Skeletal muscle cell (primary cell): ENCODE measurements at regions not wholly inside any gene's neighbourhood (a gene's known extent, or its start where the extent isn't known, plus 50 kb on each side); places are given as distances from the start of the nearest gene placed in this dataset.

ENCODE experiments used
- DNase-seq: peaks from one replicate; pipeline ENCODE4 v3.0.0-alpha.2; 2010; ENCODE audit warnings: low read depth
- H3K4me3 ChIP-seq: 2 replicates; pipeline ENCODE4 v1.5.1; 2011; ENCODE audit warnings: low read depth, mild to moderate bottlenecking, control low read depth, low read length, moderate library complexity

DNA sequence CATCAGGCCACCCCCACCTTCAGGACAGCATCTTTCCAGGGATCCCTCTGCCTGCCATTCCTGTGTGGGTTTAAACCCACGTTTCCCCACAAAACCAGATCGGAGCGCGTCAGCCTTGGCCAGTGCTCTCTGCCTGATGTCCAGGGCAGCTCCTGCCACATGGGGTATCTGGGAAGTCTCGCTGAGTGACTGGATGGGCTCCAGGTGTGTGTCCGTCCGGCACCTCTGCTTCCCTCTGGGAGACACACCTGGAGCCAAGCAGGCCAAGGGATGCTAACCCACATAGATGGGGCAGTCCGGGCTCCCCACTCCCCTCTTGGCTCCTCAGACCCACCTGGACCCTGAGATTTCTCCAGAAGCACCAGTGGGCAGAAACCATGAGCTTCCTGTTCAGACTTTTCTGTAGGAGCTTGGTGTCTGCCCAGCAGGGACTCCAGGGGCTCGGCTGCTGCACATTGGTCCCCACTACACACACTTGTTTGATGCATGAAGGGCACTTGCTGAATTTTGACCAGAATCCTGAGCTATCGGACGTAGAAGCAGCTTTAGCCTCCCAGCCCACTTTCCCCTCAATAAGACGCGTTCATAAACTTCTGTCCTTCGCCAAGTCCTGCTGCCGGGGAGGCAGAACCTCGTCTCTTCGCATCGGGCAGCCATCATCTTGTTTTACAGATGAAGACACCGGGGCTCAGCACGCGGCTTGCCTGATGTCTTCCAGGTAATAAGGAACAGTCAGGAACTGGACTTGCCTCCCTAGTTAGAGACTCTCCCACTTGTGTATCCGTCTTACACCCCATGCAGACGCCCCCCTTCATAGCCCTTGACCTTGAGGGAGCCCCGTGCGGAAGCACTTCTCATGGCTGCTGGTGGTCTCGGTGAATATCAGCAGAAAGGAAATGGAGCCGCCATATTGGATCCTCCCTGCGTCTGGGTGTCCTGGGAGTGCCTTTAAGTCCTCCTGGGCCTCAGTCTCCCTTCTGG is 91.6 kb upstream of the ZNF469 start:
- no peak overlapping the region for H3K4me3 ChIP-seq
- DNase-seq, result no peak

GRCh38 chr16:88292007-88292970 is 90.5 kb upstream of the ZNF469 start:
- DNase-seq, result no peak

DNA sequence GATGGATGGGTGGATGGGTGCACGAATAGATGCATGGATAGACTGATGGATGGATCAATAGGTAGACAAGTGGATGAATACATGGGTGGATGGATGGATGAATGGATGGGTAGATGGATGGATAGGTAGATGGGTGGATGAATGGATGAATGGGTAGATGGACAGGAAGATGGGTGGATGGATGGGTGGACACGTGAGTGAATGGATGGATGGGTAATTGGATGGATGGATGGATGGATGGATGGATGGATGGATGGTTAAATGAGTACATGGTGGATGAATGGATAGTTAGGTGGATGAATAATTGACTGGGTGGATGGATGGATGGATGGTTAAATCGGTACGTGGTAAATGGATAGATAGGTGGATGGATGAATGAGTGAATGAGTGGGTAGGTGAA is 89.7 kb upstream of the ZNF469 start:
- DNase-seq, result no peak
- H3K4me3 ChIP-seq, result no peak overlapping the region

More at GRCh38 chr16:88292007-88292970, 90.5 kb upstream of the ZNF469 start:
- no peak overlapping the region for H3K4me3 ChIP-seq

GRCh38 chr16:88295671-88296436 is 86.9 kb upstream of the ZNF469 start:
- DNase-seq, result no peak
- H3K4me3 ChIP-seq, result no peak overlapping the region

GRCh38 chr16:88296437-88297177 is 86.2 kb upstream of the ZNF469 start:
- DNase-seq, result no peak
- H3K4me3 ChIP-seq, result no peak overlapping the region

DNA sequence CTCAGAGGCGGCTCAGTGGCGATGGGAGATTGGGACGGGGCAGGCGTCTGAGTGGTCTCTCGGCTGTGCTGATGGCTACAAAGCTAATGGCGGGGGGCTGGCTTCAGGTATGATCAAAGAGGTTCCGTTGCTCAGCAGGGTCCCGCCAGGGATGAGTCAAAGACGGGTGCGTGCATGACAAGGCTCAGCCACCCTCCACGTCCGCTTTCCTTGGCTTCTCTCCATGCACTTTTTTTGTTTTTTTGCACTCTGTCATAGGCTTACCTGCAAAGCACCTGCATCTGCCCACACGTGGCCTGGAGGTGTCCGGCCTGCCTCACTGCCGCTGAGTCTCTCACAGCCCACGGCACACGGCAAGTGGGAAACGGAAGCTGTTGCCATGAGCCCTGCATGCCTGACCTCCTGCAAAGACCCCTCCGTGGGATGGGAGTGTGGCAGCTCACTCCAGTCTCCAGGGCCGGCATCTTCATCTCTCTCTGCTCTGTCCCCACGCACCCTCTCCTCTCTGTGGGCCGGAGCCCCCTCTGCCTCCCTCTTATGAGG is 85.5 kb upstream of the ZNF469 start:
- H3K4me3 ChIP-seq, result no peak overlapping the region
- DNase-seq, result no peak

DNA sequence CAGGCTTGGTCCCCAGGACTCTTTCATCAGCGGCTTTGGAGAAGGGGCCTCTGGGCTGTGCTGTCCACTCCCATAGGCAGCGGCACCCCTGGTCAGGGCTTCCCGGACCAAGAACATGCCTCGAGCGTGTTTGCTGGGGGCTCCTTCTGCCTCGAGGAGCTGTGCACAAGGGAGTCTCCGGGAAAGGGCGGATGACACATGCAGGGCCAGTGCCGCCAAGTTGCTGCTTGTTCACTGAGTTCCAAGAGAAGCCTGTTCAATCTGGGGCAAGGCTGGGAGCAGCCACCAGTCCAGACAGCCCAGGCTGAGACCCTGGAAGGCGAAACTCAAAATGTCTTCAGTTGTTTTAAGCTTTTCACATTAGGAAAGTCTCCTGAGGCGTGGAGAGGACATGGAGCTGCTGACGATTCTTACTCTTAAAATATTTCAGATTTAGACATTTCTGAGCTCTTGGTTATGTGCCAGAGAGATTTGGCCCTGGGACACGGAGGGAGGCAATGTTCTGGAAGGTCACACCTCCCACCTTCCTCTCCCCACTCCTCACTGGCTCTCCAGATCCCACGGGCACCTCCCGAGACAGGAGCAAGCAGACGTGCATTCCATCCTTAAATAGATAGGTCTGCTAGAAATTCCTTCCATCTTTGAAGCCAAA is 84.5 kb upstream of the ZNF469 start:
- DNase-seq, result no peak
- H3K4me3 ChIP-seq, result no peak overlapping the region

DNA sequence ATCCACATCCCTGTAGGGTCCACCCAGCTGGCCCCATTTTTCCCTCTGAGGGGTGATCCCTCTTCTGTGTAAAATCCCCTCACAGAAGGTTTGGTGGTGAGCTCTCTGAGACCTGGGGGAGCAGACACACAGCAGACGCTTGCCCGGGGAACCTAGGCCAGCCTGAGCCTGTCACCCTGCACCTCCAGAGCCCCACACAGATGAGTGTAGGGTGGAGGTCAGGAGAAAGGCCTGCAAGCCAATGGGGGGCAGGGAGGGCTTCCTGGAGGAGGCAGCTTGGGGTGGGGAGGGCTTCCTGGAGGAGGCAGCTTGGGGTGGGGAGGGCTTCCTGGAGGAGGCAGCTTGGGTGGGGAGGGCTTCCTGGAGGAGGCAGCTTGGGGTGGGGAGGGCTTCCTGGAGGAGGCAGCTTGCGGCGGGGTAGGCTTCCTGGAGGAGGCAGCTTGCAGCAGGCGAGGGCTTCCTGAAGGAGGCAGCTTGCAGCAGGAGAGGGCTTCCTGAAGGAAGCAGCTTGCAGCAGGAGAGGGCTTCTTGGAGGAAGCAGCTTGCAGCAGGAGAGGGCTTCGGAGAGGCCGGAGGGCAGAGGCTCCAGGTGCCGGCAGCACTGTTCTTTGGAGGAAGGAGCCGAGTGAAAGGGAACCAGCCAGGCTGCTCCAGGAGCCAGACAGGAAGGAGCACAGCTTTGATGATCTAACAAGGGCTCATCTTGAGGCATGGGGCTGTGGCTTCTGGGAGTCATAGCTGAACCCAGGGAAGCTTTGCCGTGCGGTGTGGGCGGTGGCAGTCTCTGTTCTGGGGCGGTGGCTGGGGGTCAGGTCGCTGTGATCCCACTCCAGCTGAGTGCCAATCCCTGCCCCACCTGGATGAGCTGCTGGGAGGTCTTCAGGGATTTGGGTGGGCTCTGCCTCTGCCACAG is 83.7 kb upstream of the ZNF469 start:
- H3K4me3 ChIP-seq, result no peak overlapping the region
- DNase-seq, result no peak

DNA sequence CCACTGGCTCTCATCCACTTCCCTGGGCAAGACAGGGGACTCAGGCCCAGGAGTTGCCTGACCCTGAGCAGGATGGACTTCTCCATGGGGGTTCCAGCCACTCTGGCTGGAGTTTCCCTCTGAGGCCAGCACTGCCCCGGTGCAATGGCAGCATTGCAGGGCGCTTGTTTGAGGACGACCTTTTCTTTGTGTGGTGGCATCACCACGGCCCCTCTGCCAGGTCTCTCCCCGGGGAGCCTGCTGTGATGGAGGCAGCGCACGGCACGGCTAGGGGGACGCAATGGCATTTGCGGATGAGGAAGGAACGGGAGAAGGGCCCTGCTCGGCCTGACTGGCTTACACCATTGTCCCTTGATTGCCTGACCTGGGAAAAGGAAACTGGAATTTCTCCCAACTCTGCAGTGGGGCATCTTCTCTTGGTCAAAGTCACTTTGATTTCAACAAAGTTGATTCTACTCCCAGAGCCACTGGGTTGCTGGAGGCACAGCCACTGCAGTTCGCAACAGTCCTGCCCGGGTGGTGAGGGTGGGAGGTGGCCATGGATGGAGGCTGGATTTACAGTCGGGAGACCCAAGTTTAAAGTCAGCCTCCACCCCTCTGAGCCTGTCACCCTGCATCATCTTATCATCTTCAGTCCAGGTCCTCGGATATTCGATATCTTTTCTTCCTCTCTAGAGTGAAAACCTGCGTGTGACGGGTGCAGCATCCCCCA is 82.9 kb upstream of the ZNF469 start:
- H3K4me3 ChIP-seq, result no peak overlapping the region
- no peak for DNase-seq

DNA sequence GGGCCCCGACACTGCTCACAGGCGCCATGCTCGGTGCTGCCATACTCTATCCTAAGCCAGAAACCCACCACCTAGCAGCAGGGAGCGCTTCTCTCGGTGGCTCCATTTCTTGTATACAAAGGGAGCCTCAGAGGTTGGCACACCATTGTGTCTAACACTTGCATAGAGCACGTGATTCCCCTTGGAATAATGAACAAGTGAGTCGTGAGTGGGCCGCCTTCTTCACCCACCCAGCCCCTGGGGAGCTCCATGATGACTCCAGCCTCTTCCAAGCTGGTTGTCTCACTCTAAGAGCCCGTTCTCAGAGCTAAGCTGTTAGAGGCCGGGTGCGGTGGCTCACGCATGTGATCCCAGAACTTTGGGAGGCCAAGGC is 82.3 kb upstream of the ZNF469 start:
- no peak overlapping the region for H3K4me3 ChIP-seq
- DNase-seq, result no peak

GRCh38 chr16:88301431-88301830 is 81.3 kb upstream of the ZNF469 start:
- DNase-seq, result no peak

GRCh38 chr16:88301886-88302285 is 80.9 kb upstream of the ZNF469 start:
- no peak overlapping the region for H3K4me3 ChIP-seq
- DNase-seq, result no peak

More at GRCh38 chr16:88301431-88301830, 81.3 kb upstream of the ZNF469 start:
- H3K4me3 ChIP-seq, result no peak overlapping the region

DNA sequence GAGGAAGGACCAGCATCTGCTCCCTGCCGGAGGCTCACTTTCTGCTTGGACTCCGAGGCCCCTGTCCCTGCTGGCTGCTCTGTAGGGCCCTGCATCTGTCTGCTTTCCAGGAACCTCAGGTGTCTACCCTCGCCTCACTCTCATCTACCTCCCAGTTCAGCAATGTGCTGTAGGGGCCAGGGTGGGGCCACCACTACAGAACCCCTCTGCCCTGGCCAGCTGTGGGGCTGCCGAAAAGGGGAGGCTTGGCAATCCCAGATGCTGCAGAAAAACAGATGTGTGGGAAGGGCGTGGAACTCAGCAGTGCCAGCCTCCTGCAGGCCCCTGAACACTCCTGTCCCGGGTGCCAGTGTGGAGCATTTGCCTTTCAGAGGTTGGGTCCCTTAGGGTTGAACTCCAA is 80.1 kb upstream of the ZNF469 start:
- no peak overlapping the region for H3K4me3 ChIP-seq
- DNase-seq, result no peak

- DNase-seq, result no peak
- H3K4me3 ChIP-seq, result no peak overlapping the region
These were observed 79.4 kb upstream of the ZNF469 start for GRCh38 chr16:88303405-88303804.

GRCh38 chr16:88303890-88304819 is 78.6 kb upstream of the ZNF469 start:
- no peak overlapping the region for H3K4me3 ChIP-seq
- peak; percentile 96 for DNase-seq
